Transverse colon (tissue), 4 donors: ENCODE measurements at regions not wholly inside any gene's neighbourhood (a gene's known extent, or its start where the extent isn't known, plus 50 kb on each side); places are given as distances from the start of the nearest gene placed in this dataset.
A peak's percentile ranks its signal among the peaks of the same experiment; 100 is the strongest.
"Not testable (repeated sequence)": the region's sequence is repeated elsewhere in the genome, so short reads cannot be mapped to it uniquely, and the experiment has no call there.

Experiments
- DNase-seq: peaks from one replicate; pipeline ENCODE4 v3.0.0-alpha.2; 2019
- H3K27ac ChIP-seq, 4 donors: fragments of 200-600 bp; sonication (generic); 2 replicates each; pipeline ENCODE4 v1.5.1; 2016 to 2018; ENCODE audit warnings: inconsistent platforms in 4 of 4
- H3K27me3 ChIP-seq: fragments of 200-600 bp; sonication (generic); 2 replicates; pipeline ENCODE4 v1.5.1; 2017; ENCODE audit warnings: inconsistent platforms
- H3K36me3 ChIP-seq, 4 donors: fragments of 200-600 bp; sonication (generic); 2 replicates each; pipeline ENCODE4 v1.5.1; 2017 to 2019; ENCODE audit warnings: inconsistent platforms in 4 of 4
- H3K4me1 ChIP-seq, 4 donors: fragments of 200-600 bp; sonication (generic); 2 replicates each; pipeline ENCODE4 v1.5.1; 2017 to 2020; ENCODE audit warnings: inconsistent platforms in 4 of 4
- H3K4me3 ChIP-seq, 4 donors: fragments of 200-600 bp; sonication (generic); 1 replicate in 1 of 4; 2 replicates in 3 of 4; pipeline versions ENCODE4 v1.5.1 to v1.6.1; 2017 to 2019; ENCODE audit warnings: inconsistent platforms in 4 of 4
- H3K9me3 ChIP-seq, 2 donors: fragments of 200-600 bp; sonication (generic); 2 replicates each; pipeline ENCODE4 v1.5.1; 2017 to 2019; ENCODE audit warnings: inconsistent platforms in 2 of 2
- CTCF ChIP-seq, 5 experiments: fragments of 200-600 bp in 3 of 5; fragments of 450-650 bp in 2 of 5; sonication (generic) in 3 of 5; IDR thresholded peaks; 1 replicate in 2 of 5; 2 replicates in 3 of 5; pipeline ENCODE4 v1.5.1; 2016 to 2017; ENCODE audit warnings: antibody characterized with exemption in 5 of 5, inconsistent platforms in 3 of 5, mild to moderate bottlenecking in 2 of 5, moderate library complexity in 1 of 5
- EP300 ChIP-seq: sonication (generic); formaldehyde crosslinking; IDR thresholded peaks from one replicate; pipeline ENCODE4 v1.6.1; 2017; ENCODE audit warnings: antibody characterized with exemption, low read depth
- POLR2A ChIP-seq: fragments of 450-650 bp; IDR thresholded peaks from one replicate; pipeline ENCODE4 v1.6.1; 2016; ENCODE audit warnings: antibody characterized with exemption, mild to moderate bottlenecking, moderate library complexity
- POLR2AphosphoS5 ChIP-seq, 3 donors: sonication (generic); formaldehyde crosslinking; IDR thresholded peaks; one replicate each; pipeline ENCODE4 v1.6.1; 2016; ENCODE audit warnings: antibody characterized with exemption in 3 of 3
- WGBS, 2 donors: methylation state at CpG; one replicate each; pipeline ENCODE4 v1.1.5; 2018; ENCODE audit warnings: low coverage in 1 of 2; 5-methylcytosine and 5-hydroxymethylcytosine counted together
- in situ Hi-C, 4 donors: fragments of 200-750 bp; cut with MboI; loops; one replicate each; pipeline versions ENCODE4 v1.15.0 to v1.15.1; 2017; ENCODE audit warnings: low sequenced_read_pairs in 3 of 4, low pct_ligation_motif_present in 1 of 4, low pct_unique_long_range_greater_than_20kb in 1 of 4
- intact Hi-C: fragments of 100-400 bp; cut with DNase I; formaldehyde crosslinking; loops from one replicate; pipeline ENCODE4 v1.15.1; 2023; ENCODE audit warnings: low total_unique reads

- intact Hi-C loops (no loop called here), in situ Hi-C loops (no loop called here)
- DNase-seq, result peak; percentile 17
- 33 to 60% methylated on average over 1 to 6 of the region's 6 CpGs for WGBS, 2 donors
- peak overlapping the region in 1 of 4 donors; percentile 22 for H3K27ac ChIP-seq
- no peak overlapping the region for H3K4me3 ChIP-seq
- H3K36me3 ChIP-seq, result no peaks in the 10 kb centered on the region
- H3K27me3 ChIP-seq, result no peaks in the 10 kb centered on the region
- peaks cover 0 to 3% (median 0%) of the 10 kb centered on the region in 4 donors for H3K4me1 ChIP-seq
- no peaks in the 10 kb centered on the region for H3K9me3 ChIP-seq
- TF ChIP-seq CTCF (IDR thresholded peaks at IDR 0.05) (no peak), POLR2A (no peak), POLR2AphosphoS5 (IDR thresholded peaks at IDR 0.05) (no peak), EP300 (no peak)
These were observed 71.3 kb upstream of the PODXL start for GRCh38 chr7:131627735-131628190.

GRCh38 chr7:131626643-131627042 lies 70.2 kb upstream of the PODXL start:
- no peaks in the 10 kb centered on the region for H3K9me3 ChIP-seq
- no peak for TF ChIP-seq EP300
- no peak for TF ChIP-seq POLR2AphosphoS5 (IDR thresholded peaks at IDR 0.05)
- TF ChIP-seq CTCF (IDR thresholded peaks at IDR 0.05), result no peak
- TF ChIP-seq POLR2A, result no peak
- 87% methylated on average over 6 of the region's 6 CpGs; no CpG with 5 or more reads in 1 of the 2 donors for WGBS, 2 donors

GRCh38 chr7:131625817-131626372 lies 69.5 kb upstream of the PODXL start:
- H3K27ac ChIP-seq, result no peak overlapping the region
- 63% methylated on average over 12 of the region's 12 CpGs; no CpG with 5 or more reads in 1 of the 2 donors for WGBS, 2 donors
- peaks cover 0 to 7% (median 0%) of the 10 kb centered on the region in 4 donors for H3K4me1 ChIP-seq

More at GRCh38 chr7:131626643-131627042, 70.2 kb upstream of the PODXL start:
- intact Hi-C loops, result no loop called here
- H3K27me3 ChIP-seq, result no peaks in the 10 kb centered on the region
- H3K4me3 ChIP-seq, result no peak overlapping the region
- no peaks in the 10 kb centered on the region for H3K36me3 ChIP-seq
- no peak for DNase-seq
- in situ Hi-C loops, result no loop called here
- H3K27ac ChIP-seq, result no peak overlapping the region
- peaks cover 0 to 7% (median 0%) of the 10 kb centered on the region in 4 donors for H3K4me1 ChIP-seq

GRCh38 chr7:131625345-131625744 lies 68.9 kb upstream of the PODXL start:
- H3K9me3 ChIP-seq, H3K27me3 ChIP-seq, intact Hi-C loops, H3K4me1 ChIP-seq, H3K27ac ChIP-seq, in situ Hi-C loops, H3K36me3 ChIP-seq, DNase-seq, H3K4me3 ChIP-seq: not testable (repeated sequence)
- WGBS, 2 donors, result 83 to 92% methylated on average over 6 to 9 of the region's 9 CpGs

More at GRCh38 chr7:131625817-131626372, 69.5 kb upstream of the PODXL start:
- no peak for DNase-seq
- no peaks in the 10 kb centered on the region for H3K9me3 ChIP-seq
- no peaks in the 10 kb centered on the region for H3K36me3 ChIP-seq
- in situ Hi-C loops, result no loop called here
- no peaks in the 10 kb centered on the region for H3K27me3 ChIP-seq
- TF ChIP-seq POLR2A (no peak), EP300 (no peak), CTCF (IDR thresholded peaks at IDR 0.05) (no peak), POLR2AphosphoS5 (IDR thresholded peaks at IDR 0.05) (no peak)
- no peak overlapping the region for H3K4me3 ChIP-seq
- intact Hi-C loops, result no loop called here

GRCh38 chr7:131624536-131624935 lies 68.1 kb upstream of the PODXL start:
- H3K36me3 ChIP-seq, result no peaks in the 10 kb centered on the region
- in situ Hi-C loops (no loop called here), intact Hi-C loops (no loop called here)
- H3K27me3 ChIP-seq, result no peaks in the 10 kb centered on the region
- H3K4me1 ChIP-seq, result peaks cover 0 to 7% (median 0%) of the 10 kb centered on the region in 4 donors
- 82% methylated on average over 7 of the region's 7 CpGs; no CpG with 5 or more reads in 1 of the 2 donors for WGBS, 2 donors
- H3K4me3 ChIP-seq, result no peak overlapping the region
- TF ChIP-seq POLR2AphosphoS5 (IDR thresholded peaks at IDR 0.05), result no peak
- TF ChIP-seq CTCF (IDR thresholded peaks at IDR 0.05), result no peak
- H3K9me3 ChIP-seq, result no peaks in the 10 kb centered on the region
- H3K27ac ChIP-seq, result no peak overlapping the region
- DNase-seq, result no peak
